C1 segment of cervical spinal cord (tissue), 14 donors: ENCODE measurements at regions not wholly inside any gene's neighbourhood (a gene's known extent, or its start where the extent isn't known, plus 50 kb on each side); places are given as distances from the start of the nearest gene placed in this dataset.
"Not testable (repeated sequence)": the region's sequence is repeated elsewhere in the genome, so short reads cannot be mapped to it uniquely, and the experiment has no call there.

Source experiments
- DNase-seq, 14 donors: peaks; one replicate each; lab custom pipeline; 2025; lab: John Stamatoyannopoulos, UW

GRCh38 chr22:27089264-27089663, 431.9 kb downstream of the MIAT start:
- no peak for DNase-seq

- DNase-seq, result no peak
Measured at GRCh38 chr22:27090611-27091011, 433.2 kb downstream of the MIAT start.

GRCh38 chr22:27093422-27093821, 436.0 kb downstream of the MIAT start:
- no peak for DNase-seq

DNA sequence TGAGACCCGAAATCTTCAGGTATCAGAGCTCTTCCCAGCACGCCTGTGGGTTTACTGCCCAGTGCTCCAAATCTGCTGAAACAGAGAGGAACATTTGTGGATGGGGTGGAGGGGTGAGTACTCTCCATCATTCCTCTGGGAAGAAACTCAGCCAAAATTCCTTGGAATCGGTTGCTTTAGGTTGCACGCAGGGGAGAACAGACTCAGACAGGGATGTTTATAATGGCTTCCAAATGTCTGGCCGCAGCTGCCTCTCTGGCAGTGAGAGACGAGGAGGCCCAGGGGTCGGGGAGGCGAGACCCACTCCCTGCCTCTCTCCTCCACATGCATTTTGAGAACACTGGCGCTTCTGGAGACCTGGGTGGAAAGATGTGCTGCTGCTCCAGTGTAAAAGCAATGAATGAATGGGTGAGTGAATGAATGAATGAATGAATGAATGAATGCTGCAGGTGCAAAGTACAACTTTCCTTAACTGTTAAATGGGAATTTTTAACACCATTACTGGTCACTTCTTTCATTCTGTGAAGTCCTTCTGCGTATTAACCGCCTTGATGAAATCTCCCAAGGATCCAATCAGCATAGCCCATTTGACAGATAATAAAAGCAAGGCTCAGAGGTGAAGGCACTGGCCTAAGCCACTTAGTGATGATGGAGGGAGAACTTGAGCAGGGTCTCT, 437.4 kb downstream of the MIAT start:
- DNase-seq, result no peak

- DNase-seq, result no peak
Measured at GRCh38 chr22:27097506-27097905, 440.1 kb downstream of the MIAT start.

GRCh38 chr22:27097933-27098332, 440.5 kb downstream of the MIAT start:
- DNase-seq, result no peak

DNA sequence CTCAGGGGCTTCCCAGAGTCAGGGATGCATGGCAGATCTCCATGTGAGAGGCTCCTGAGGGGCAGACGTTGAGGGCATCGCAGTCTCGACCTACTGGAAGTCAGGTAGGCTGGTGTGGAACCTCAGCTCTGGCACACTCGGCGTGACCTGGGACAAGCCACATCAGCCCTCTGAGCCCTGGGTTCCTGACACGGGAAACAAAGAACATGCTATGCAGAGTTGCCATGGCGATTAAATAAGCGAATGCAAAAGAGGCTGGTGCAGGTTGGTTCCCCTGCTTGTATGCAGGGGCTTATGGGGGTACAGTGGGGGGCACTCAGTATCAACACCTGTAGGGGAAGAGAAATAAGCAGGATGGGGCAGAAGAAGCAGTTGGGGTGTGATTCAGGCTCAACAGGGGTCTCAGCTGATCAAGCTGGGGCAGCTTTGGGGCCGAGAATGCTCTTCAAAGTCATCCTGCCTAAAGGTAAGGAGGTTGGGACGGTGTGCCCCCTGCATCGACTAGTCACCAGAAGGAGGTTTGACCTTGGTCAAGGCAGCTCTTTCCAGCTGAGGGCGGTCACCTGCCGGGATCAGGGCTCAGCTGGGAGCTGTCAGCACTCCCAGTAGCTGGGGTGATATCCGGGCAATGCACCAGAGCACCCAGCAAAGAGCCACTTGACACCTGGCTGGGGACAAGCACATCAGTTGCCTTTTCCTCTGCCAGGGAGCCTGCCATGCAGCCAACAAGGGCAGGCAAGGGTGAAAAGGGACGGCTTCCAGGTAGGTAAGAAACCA, 442.7 kb downstream of the MIAT start:
- no peak for DNase-seq

GRCh38 chr22:27100789-27101188, 443.4 kb downstream of the MIAT start:
- DNase-seq, result no peak

DNA sequence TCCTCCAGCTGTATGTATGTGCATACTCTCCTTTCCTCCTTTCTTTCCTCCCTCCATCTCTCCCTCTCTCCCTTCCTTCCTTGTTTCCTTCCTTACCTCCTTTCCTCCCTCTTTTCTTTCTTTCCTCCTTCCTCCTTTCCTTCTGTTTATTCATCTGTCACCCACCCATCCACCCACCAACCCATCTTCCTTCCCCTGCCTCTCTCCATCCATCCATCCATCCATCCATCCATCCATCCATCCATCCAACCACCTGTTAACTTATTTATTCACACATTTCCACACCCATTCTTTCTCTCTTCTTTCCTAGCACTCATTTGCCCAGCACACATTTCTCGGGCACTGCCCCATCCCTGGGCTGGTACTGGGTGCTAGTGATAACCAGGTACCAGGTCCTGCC, 443.9 kb downstream of the MIAT start:
- no peak for DNase-seq

DNA sequence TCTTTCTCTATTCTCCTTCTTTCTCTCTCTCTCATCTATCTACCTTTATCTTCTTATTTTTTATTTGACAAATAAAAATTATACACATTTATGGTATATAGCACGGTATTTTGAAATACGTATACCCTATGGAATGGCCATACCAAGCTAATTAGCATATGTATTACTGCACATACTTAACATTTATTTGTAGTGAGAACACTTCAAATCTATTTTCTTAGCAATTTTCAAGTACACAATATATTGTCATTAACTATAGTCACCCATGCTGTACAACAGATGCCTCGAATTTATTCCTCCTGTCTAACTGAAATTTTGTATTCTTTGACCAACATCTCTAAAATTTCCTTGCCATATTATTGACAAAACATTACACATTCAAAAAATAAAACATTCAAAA, 447.1 kb downstream of the MIAT start:
- no peak for DNase-seq

GRCh38 chr22:27105142-27106025, 448.0 kb downstream of the MIAT start:
- DNase-seq, result no peak

DNA sequence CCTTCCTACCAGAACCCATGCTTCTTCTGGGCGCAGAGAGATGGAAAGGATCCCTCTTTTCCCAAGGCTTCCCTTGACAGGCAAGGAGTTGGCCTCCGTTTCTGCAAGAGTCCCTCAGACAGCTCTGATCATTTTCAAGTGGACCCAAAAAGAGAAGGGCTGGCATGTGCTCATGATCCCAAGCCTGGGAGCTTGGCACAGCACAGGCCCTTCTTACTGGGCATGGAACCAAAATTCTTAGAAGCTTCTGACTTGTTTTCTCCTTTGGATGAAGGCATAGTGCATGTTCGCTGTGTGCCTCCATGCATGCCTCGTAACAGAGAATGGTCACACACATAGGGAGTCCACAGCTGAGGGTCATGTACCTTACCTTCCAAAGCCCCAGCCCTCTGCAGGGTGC, 449.6 kb downstream of the MIAT start:
- no peak for DNase-seq

DNA sequence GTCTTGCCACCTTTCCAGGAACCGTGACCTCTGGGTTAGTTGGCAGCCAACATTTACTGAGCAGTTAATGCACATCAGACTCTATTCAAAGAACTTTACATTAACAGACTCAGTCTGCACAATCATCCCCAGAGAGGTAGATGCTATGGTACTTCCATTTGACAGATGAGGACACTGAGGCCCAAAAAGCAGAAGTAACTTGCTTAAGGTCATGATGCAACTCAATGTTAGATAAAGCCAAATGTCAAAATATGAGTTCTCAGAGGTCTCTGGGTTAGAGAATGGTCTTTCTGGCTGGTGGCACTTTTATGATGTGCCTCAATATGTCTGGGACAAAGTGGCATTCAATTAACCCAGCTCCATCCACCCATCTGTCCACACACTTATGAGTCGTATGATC, 450.0 kb downstream of the MIAT start:
- DNase-seq, result no peak

DNA sequence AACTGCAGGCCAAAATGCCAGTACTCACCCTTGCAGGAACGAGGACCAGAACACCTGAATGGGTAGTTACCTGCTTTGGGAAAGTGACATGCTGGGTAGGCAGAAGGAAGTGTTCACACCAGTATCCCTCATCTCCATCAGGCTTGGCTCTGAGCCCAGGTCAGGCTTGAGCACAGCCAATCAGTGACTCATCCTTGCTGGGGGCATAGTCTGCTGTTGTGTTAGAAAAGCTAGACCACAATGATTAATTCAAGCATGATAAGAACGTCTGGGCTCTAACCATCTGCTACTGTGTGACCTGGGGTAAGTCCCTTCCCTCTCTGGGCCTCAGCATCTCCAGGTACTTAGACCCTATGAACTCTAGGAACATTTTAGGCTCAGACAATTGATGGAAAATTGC, 450.4 kb downstream of the MIAT start:
- peak in 3 of 14 donors; percentile 9 to 53 (median 40) for DNase-seq

DNA sequence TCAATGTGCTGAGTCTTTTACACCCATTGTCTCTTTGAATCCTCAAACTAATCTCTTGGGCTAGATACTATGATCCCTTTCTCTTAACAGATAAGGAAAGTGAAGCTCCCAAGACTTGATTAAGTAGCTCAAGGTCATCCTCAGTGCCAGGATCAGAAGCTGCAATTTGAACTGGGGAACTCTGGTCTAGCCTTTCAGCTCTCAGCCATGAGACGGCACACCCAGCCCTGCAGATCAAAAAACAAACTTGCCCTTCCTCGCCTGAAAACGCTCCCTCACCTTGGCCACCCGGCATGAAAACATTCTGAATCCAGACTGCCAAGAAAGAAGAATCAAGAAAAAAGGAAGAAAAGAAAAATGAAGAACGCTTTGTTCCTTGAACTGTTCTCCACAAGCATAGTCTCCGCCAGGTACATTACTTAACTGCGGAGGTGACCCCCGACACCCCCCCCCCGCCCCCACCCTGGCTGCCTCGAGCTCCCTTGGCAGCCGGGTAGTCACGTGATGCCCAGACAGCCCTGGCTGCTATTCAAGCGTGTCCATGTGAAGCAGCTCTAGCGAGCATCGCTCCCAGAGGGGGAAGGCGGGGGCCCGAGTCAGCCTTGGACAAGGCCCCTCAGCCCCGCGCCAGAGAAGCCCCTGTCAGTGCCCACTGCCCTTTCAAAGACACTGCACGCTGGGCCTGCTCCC, 451.2 kb downstream of the MIAT start:
- DNase-seq, result peak in 9 of 14 donors; percentile 2 to 52 (median 35)

GRCh38 chr22:27109406-27109805, 452.0 kb downstream of the MIAT start:
- DNase-seq, result not testable (repeated sequence)

DNA sequence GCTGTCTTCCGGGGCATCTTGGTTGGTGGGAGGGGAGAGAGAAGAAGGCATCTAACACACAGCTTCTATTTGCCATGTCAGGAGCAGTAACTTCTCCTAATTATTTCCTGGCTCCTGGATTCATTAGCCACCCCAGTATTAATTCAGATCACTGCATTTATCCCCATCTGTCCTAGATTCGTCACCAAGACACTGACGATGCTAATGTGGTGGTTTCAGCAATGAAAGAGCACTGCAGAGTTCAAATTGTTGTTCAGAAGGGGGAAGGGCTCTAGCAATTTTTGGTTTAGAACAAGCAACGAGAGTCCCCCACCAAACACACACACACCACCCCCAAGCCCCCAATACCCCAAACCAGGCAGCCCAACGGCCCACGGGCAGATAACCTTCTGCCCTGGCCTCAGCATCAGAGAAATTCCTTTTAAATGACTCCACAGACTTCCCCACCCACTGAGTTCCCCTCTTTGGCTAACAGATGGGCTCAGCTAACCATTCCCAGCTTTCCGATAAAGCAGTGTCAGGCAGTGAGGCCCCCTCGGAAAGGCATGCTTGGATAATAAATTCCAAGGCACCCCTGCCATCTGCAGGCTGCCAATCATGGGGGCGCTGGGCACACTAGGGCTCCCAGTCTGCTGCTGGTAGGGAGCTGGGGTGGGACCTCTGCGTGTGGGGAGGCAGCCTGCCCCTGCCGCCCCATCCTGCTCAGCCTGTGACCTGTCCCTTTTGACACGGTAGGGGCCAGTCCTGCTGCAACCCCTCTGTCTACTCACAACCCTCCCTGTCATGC, 453.5 kb downstream of the MIAT start:
- DNase-seq, result no peak

GRCh38 chr22:27111796-27112672, 454.6 kb downstream of the MIAT start:
- DNase-seq, result no peak

DNA sequence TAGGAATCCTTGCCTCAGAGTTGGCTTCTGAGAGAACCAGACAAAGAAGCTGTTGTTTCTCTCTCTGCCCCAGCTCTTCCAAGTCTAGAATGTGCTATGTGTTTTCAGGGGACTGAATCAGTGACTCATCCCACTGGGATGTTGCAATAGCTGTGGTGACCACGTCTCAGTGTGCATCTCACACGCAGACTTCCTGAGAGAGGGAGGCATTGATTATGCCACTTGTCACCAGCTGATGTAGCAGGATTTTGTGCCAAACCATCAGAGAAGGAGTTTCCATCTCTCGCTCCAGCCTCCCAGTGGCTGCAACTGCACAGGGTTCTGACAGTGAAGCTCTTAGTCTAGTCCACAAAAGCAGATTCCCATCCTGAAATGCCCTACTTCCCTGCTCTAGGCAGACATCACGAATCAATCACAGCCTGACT, 455.8 kb downstream of the MIAT start:
- DNase-seq, result peak in 7 of 14 donors; percentile 28 to 71 (median 51)

GRCh38 chr22:27113641-27114040, 456.3 kb downstream of the MIAT start:
- no peak for DNase-seq
